Chondrocyte (in vitro differentiated cells): ENCODE measurements at regions not wholly inside any gene's neighbourhood (a gene's known extent, or its start where the extent isn't known, plus 50 kb on each side); places are given as distances from the start of the nearest gene placed in this dataset.

Source experiments
- DNase-seq: peaks from one replicate; pipeline ENCODE4 v3.0.0; 2021; ENCODE audit warnings: mixed read lengths, low spot score
- H3K27ac Mint-ChIP-seq: one replicate; pipeline ENCODE4 v1.8.0; 2021; ENCODE audit warnings: mild to moderate bottlenecking, moderate library complexity, mixed read lengths; ENCODE audit not compliant: unreplicated experiment
- H3K27me3 Mint-ChIP-seq: 2 replicates; pipeline ENCODE4 v1.8.0; 2021; ENCODE audit warnings: low read depth, mixed read lengths
- H3K36me3 Mint-ChIP-seq: 2 replicates; pipeline ENCODE4 v1.8.0; 2021; ENCODE audit warnings: low read depth, mixed read lengths
- H3K4me1 Mint-ChIP-seq: 2 replicates; pipeline ENCODE4 v1.8.0; 2021; ENCODE audit warnings: low read depth, mild to moderate bottlenecking, mixed read lengths
- H3K4me3 Mint-ChIP-seq: one replicate; pipeline ENCODE4 v1.8.0; 2021; ENCODE audit warnings: mild to moderate bottlenecking, moderate library complexity, mixed read lengths; ENCODE audit not compliant: unreplicated experiment
- H3K9me3 Mint-ChIP-seq: 2 replicates; pipeline ENCODE4 v1.8.0; 2021; ENCODE audit warnings: low read depth, mixed read lengths
- TF ChIP-seq, protein P1 (sequence below): fragments of 200-600 bp; sonication (generic); IDR thresholded peaks from 2 replicates; pipeline ENCODE4 v1.5.0; 2021; ENCODE audit warnings: antibody characterized with exemption, mild to moderate bottlenecking, moderate library complexity

DNA sequence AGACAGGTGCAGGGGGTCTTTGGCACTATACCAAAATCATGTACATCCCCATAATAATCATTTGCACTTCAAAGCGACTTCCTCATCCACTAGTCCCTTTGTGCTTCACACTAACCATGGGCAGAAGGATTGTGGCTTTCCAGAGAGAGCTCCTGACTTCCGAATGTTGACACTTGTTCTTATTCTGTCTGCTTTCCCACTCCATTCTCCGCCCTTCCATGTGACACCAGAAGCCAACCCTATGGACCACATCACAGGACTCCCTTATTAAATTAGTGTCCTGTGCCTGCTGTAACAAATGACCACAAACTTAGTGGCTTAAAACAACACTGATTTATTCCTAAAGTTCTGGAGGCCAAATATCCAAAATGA is 91.6 kb downstream of the CMC2 start:
- Mint-ChIP-seq H3K36me3 (no peaks in the 10 kb centered on the region), H3K4me1 (no peaks in the 10 kb centered on the region), H3K27ac (no peak overlapping the region), H3K4me3 (no peak overlapping the region), H3K9me3 (peaks cover 16% of the 10 kb centered on the region), H3K27me3 (peaks cover 13% of the 10 kb centered on the region)
- TF ChIP-seq, protein P1, sequence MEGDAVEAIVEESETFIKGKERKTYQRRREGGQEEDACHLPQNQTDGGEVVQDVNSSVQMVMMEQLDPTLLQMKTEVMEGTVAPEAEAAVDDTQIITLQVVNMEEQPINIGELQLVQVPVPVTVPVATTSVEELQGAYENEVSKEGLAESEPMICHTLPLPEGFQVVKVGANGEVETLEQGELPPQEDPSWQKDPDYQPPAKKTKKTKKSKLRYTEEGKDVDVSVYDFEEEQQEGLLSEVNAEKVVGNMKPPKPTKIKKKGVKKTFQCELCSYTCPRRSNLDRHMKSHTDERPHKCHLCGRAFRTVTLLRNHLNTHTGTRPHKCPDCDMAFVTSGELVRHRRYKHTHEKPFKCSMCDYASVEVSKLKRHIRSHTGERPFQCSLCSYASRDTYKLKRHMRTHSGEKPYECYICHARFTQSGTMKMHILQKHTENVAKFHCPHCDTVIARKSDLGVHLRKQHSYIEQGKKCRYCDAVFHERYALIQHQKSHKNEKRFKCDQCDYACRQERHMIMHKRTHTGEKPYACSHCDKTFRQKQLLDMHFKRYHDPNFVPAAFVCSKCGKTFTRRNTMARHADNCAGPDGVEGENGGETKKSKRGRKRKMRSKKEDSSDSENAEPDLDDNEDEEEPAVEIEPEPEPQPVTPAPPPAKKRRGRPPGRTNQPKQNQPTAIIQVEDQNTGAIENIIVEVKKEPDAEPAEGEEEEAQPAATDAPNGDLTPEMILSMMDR = no peak
- no peak for DNase-seq

DNA sequence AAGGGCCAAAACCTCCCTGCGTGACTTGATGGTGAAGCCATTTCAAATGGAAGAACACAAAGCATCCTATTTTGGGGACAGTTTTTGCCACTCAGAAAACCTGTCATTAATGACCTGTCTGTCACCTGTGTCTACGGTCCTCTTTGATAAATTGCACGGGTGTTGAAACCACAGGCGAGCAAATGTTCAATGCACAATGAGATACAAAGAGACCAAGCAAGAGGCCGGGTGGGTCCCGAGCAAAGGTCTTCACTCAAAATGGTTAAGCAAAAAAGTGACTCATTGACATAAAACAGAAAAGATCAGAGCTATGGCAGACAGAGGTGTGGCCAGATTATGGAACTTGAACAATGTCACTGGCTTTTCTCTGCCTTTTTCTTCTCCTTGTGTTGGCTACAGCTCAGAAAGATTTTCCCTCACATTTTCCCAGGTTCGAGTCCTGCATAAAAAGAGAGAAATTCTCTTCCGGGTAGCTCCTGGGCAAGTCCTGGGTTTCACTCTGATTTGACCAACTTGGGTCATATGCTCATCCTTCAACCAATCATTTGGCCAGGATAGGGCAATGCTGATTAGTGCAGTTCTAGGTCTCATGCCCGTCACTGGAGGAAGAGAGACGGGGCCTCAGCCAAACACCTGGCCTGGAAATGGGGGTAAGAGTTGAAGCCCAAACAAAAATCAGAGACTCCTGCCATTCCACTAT is 92.2 kb downstream of the CMC2 start:
- Mint-ChIP-seq H3K4me3 (no peak overlapping the region), H3K4me1 (no peaks in the 10 kb centered on the region)

DNA sequence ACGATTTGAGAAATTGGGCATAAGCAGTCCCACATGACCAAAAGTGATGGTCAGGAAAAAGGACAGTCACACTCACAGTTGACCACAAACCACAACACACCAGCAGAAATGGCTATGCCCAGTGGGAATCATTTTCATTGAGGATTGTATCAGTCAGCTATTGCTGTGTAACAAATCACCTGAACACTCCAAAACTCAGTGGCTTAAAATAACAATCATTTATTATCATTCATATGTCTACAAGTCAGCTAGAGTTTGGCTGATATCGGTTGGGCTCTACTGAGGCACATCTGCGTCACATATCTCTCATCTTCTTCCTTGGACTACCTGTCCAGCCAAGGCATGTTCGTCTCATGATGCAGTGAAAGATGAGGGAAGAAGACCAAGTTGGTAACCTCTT is 93.3 kb downstream of the CMC2 start:
- TF ChIP-seq, protein P1 = no peak
- no peaks in the 10 kb centered on the region for H3K4me1 Mint-ChIP-seq
- H3K36me3 Mint-ChIP-seq = no peaks in the 10 kb centered on the region
- H3K27ac Mint-ChIP-seq = no peak overlapping the region
- H3K27me3 Mint-ChIP-seq = peaks cover 13% of the 10 kb centered on the region
- peaks cover 16% of the 10 kb centered on the region for H3K9me3 Mint-ChIP-seq
- DNase-seq = no peak
- H3K4me3 Mint-ChIP-seq = no peak overlapping the region

More for the DNA sequence above, 92.2 kb downstream of the CMC2 start:
- DNase-seq = no peak
- H3K27ac Mint-ChIP-seq = no peak overlapping the region
- H3K27me3 Mint-ChIP-seq = peaks cover 14% of the 10 kb centered on the region
- TF ChIP-seq, protein P1 = no peak
- peaks cover 16% of the 10 kb centered on the region for H3K9me3 Mint-ChIP-seq
- no peaks in the 10 kb centered on the region for H3K36me3 Mint-ChIP-seq

DNA sequence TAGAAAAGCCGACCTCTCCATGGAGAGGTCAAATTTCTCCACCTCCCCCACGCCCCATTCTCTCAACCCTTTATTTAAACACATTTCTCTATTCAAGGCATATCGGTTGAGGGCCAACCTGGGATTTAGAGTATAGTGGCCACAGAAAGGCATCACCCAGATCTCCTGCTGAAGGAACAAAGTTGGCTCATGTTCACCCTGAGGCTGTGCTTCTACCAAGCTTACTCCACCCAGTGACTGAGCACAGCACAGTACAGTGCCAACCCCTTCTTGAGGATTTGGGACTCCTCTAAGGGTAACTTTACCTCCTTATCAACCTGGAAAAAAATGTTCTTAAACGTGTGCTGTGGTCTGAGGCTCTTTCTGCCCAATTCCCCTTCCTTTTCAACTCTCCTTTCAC is 94.0 kb downstream of the CMC2 start:
- no peak overlapping the region for H3K27ac Mint-ChIP-seq
- peaks cover 16% of the 10 kb centered on the region for H3K9me3 Mint-ChIP-seq
- H3K27me3 Mint-ChIP-seq = peaks cover 15% of the 10 kb centered on the region
- H3K4me1 Mint-ChIP-seq = no peaks in the 10 kb centered on the region
- TF ChIP-seq, protein P1 = no peak
- no peak for DNase-seq
- H3K4me3 Mint-ChIP-seq = no peak overlapping the region
- H3K36me3 Mint-ChIP-seq = no peaks in the 10 kb centered on the region

DNA sequence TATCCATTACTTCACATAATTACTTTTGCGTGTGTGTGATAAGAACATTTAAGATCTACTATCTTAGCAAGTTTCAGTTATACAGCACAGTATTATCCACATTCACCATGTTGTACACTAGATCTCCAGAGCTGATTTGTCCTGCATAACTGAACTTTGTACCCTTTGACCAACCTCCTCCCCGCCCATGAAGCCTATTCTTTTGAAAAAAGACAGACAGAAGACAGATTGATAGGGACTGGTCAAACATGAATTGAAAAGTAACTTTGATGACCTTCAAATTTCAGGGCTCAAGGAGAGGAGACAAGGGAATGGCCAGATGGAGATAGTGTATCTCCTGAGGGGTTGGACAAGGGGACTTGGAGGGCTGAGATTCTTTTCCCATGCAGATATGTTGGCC is 96.3 kb downstream of the CMC2 start:
- TF ChIP-seq, protein P1 = no peak
- Mint-ChIP-seq H3K27me3 (peaks cover 12% of the 10 kb centered on the region), H3K9me3 (peaks cover 16% of the 10 kb centered on the region), H3K36me3 (no peaks in the 10 kb centered on the region), H3K4me3 (no peak overlapping the region), H3K27ac (no peak overlapping the region), H3K4me1 (no peaks in the 10 kb centered on the region)
- DNase-seq = no peak
